ENCODE measurements at regions not wholly inside any gene's neighbourhood (a gene's known extent, or its start where the extent isn't known, plus 50 kb on each side); places are given as distances from the start of the nearest gene placed in this dataset.
"Not testable (repeated sequence)": the region's sequence is repeated elsewhere in the genome, so short reads cannot be mapped to it uniquely, and the experiment has no call there.

DNA sequence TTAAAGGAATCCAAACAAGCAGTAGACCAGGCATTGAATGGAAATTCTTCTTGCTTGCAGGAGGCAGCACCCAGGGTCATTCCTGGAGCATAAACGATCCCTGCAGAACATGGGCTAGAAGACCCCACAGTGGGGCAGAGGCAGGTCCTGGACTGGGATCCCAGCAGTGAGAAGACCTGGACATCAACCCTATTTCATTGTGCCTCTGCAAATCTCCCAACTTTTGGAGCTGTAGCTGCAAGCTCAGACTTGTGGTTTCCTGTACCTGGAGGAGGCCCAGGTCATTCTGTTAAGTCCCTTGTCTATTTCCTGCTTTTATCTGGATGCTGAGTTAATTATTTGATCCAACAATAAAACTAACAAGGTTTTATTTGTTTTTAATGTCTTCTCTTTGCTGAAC is 61.7 kb downstream of the CALM1 start:
- no peak for DNase-seq (ENCODE audit: low spot score)

DNA sequence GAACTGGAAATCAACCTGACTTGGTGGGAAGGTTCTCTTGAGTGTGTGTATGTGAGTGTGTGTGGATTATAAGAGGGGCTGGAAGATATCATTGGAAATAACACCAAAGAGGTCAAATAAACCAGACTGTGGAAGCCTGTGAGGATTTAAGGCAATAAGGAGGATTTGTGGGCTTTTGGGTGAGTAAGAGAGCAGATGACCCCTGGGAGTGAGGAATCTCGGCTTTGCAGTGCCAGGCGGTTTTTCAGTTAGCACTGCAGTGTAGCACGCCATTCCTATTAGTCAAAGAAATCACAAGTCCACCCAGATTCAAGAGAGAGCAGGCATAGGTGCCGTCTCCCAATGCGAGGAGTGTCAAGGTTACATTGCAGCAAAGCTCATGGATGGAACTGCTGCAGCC is 63.3 kb downstream of the CALM1 start:
- DNase-seq (ENCODE audit: low spot score): no peak

- no peak for DNase-seq (ENCODE audit: low spot score)
Observed at GRCh38 chr14:90461425-90461824, 64.6 kb downstream of the CALM1 start.

DNA sequence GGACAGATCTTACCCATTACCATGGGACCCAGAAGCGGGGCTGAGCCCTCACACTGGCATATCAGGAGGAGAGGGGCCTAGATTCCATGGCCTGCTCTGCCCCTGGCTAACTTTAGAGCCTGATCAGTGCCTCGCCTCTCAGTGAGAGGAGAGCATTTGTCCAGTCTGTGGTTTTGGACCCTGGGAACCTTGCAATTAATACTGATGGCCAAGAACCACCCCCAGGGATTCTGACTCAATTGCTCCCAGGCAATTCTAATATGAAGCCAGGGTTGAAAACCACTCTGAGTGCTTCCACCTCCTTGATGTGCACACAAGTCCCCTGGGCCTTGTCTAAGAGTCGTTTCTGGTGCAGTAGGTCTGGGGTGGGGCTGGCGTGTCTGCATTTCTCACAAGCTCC is 67.7 kb downstream of the CALM1 start:
- no peak for DNase-seq (ENCODE audit: low spot score)

DNA sequence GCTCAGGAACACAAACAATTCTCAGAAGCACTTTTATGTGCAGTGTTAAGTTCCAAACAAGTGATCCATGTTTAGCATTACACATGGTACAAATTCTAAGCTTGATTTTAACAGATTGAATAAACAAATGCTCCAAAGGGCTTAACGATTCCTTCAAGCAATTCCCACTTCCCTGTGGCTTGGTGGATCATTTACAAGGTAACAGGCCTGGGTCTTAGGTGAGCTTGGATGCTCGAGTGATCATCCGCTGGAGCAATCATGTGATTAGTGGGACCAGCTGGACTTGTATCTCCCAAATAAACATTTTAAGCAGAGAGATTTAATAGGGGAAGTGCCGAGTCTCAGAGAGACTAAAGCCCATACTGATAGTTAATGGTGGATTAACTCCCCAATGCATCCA is 70.7 kb downstream of the CALM1 start:
- peak; percentile 72 for DNase-seq (ENCODE audit: low spot score)

GRCh38 chr14:90469416-90469815 is 72.6 kb downstream of the CALM1 start:
- not testable (repeated sequence) for DNase-seq (ENCODE audit: low spot score)

- DNase-seq (ENCODE audit: low spot score): no peak
Observed at GRCh38 chr14:90472632-90473031, 75.8 kb downstream of the CALM1 start.
